OCI-LY7 (cell line): ENCODE measurements at regions not wholly inside any gene's neighbourhood (a gene's known extent, or its start where the extent isn't known, plus 50 kb on each side); places are given as distances from the start of the nearest gene placed in this dataset.

Experiments used
- BruUV-seq: library from RNA; stranded (reverse); fragments of 400-500 nt; replicated peaks from 2 replicates; lab custom pipeline; 2021; lab: Mats Ljungman, UMichigan
- CTCF ChIA-PET: fragments of 300-600 bp; sonication (Branson Sonifier 250); formaldehyde crosslinking; loops from one replicate; lab custom pipeline; 2022; ENCODE audit warnings: antibody characterized with exemption; ENCODE audit not compliant: unreplicated experiment; lab: Charles Lee
- POLR2A ChIA-PET: fragments of 300-600 bp; sonication (Branson Sonifier 250); formaldehyde crosslinking; loops from one replicate; lab custom pipeline; 2022; ENCODE audit warnings: antibody characterized with exemption; lab: Charles Lee
- DNase-seq: peaks from one replicate; pipeline ENCODE4 v3.0.0-alpha.2; 2015; ENCODE audit warnings: low spot score
- H2AFZ ChIP-seq: fragments of 200-600 bp; sonication (generic), shearing (Covaris generic); 2 replicates; pipeline ENCODE4 v1.6.1; 2014; ENCODE audit warnings: mild to moderate bottlenecking, antibody characterized with exemption, low read length, moderate library complexity
- H3K27ac ChIP-seq: fragments of 200-600 bp; sonication (generic); 2 replicates; pipeline ENCODE4 v1.5.1; 2014; ENCODE audit warnings: mixed run types, low read depth, mild to moderate bottlenecking, moderate library complexity, low read length, inconsistent platforms; ENCODE audit not compliant: poor library complexity, severe bottlenecking
- H3K36me3 ChIP-seq: fragments of 200-600 bp; sonication (generic); 2 replicates; pipeline ENCODE4 v1.6.1; 2014; ENCODE audit warnings: mild to moderate bottlenecking, antibody characterized with exemption, low read length, moderate library complexity, mixed read lengths; ENCODE audit not compliant: insufficient read depth
- H3K4me1 ChIP-seq: fragments of 200-600 bp; sonication (generic); 2 replicates; pipeline ENCODE4 v1.5.1; 2014; ENCODE audit warnings: mild to moderate bottlenecking, low read length; ENCODE audit not compliant: insufficient read depth, poor library complexity, severe bottlenecking
- H3K4me2 ChIP-seq: fragments of 200-600 bp; sonication (generic); 2 replicates; pipeline ENCODE4 v1.6.1; 2014; ENCODE audit warnings: mild to moderate bottlenecking, low read length
- H3K4me3 ChIP-seq: fragments of 200-600 bp; sonication (generic); 2 replicates; pipeline ENCODE4 v1.5.1; 2014; ENCODE audit warnings: mild to moderate bottlenecking, low read depth, low read length; ENCODE audit not compliant: poor library complexity, severe bottlenecking
- H3K79me2 ChIP-seq: fragments of 200-600 bp; sonication (generic); 2 replicates; pipeline ENCODE4 v1.6.1; 2016; ENCODE audit warnings: low read depth, mild to moderate bottlenecking, low read length, moderate library complexity, mixed read lengths; ENCODE audit not compliant: insufficient read depth
- H3K9me2 ChIP-seq: fragments of 200-600 bp; sonication (generic); 2 replicates; pipeline ENCODE4 v1.6.1; 2016; ENCODE audit warnings: mild to moderate bottlenecking, low read length, mixed read lengths; ENCODE audit not compliant: insufficient read depth
- H3K9me3 ChIP-seq: fragments of 200-600 bp; sonication (generic); 2 replicates; pipeline ENCODE4 v1.6.1; 2014; ENCODE audit warnings: mild to moderate bottlenecking, mixed run types, low read length, mixed read lengths
- H4K20me1 ChIP-seq: fragments of 200-600 bp; sonication (generic); 2 replicates; pipeline ENCODE4 v1.6.1; 2014; ENCODE audit warnings: mild to moderate bottlenecking, antibody characterized with exemption, low read length, moderate library complexity, mixed read lengths; ENCODE audit not compliant: insufficient read depth
- EZH2phosphoT487 ChIP-seq: fragments of 200-600 bp; sonication (generic); IDR thresholded peaks from 2 replicates; pipeline ENCODE4 v1.6.1; 2018; ENCODE audit warnings: low read depth, borderline replicate concordance, mild to moderate bottlenecking, mixed run types, antibody characterized with exemption, low read length, moderate library complexity, mixed read lengths
- intact Hi-C: fragments of 100-400 bp; cut with micrococcal nuclease; formaldehyde crosslinking; loops from one replicate; pipeline ENCODE4 v1.10.0; 2022; ENCODE audit not compliant: unreplicated experiment
- TF ChIP-seq, protein P1 (sequence below): fragments of 200-600 bp; sonication (generic); conservative IDR thresholded peaks from 2 replicates; pipeline ENCODE4 v1.5.1; 2014; ENCODE audit warnings: mild to moderate bottlenecking, antibody characterized with exemption, low read length, moderate library complexity, mixed read lengths

- H3K4me1 ChIP-seq, result peaks cover 4% of the 10 kb centered on the region
- no peaks in the 10 kb centered on the region for H3K9me3 ChIP-seq
- BruUV-seq, result no TSS peak
- H3K36me3 ChIP-seq, result no peaks in the 10 kb centered on the region
- TF ChIP-seq, protein P1, sequence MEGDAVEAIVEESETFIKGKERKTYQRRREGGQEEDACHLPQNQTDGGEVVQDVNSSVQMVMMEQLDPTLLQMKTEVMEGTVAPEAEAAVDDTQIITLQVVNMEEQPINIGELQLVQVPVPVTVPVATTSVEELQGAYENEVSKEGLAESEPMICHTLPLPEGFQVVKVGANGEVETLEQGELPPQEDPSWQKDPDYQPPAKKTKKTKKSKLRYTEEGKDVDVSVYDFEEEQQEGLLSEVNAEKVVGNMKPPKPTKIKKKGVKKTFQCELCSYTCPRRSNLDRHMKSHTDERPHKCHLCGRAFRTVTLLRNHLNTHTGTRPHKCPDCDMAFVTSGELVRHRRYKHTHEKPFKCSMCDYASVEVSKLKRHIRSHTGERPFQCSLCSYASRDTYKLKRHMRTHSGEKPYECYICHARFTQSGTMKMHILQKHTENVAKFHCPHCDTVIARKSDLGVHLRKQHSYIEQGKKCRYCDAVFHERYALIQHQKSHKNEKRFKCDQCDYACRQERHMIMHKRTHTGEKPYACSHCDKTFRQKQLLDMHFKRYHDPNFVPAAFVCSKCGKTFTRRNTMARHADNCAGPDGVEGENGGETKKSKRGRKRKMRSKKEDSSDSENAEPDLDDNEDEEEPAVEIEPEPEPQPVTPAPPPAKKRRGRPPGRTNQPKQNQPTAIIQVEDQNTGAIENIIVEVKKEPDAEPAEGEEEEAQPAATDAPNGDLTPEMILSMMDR, result no peak
- TF ChIP-seq EZH2phosphoT487, result no peak
- H3K4me3 ChIP-seq, result no peak overlapping the region
- H3K4me2 ChIP-seq, result no peak overlapping the region
- DNase-seq, result no peak
- H3K27ac ChIP-seq, result no peak overlapping the region
- intact Hi-C loops, result no loop called here
- H4K20me1 ChIP-seq, result no peaks in the 10 kb centered on the region
- ChIA-PET POLR2A (no interaction called here), CTCF (no interaction called here)
- H3K9me2 ChIP-seq, result no peaks in the 10 kb centered on the region
- H3K79me2 ChIP-seq, result no peaks in the 10 kb centered on the region
- no peak overlapping the region for H2AFZ ChIP-seq
Observed at GRCh38 chr3:106018929-106019550, 150.2 kb upstream of the CBLB start.

GRCh38 chr3:106022913-106023312 lies 154.1 kb upstream of the CBLB start:
- Histone ChIP-seq H3K4me1 (no peaks in the 10 kb centered on the region), H3K27ac (no peak overlapping the region), H3K4me3 (no peak overlapping the region), H3K79me2 (no peaks in the 10 kb centered on the region), H3K9me2 (no peaks in the 10 kb centered on the region), H3K9me3 (no peaks in the 10 kb centered on the region), H2AFZ (no peak overlapping the region), H3K36me3 (no peaks in the 10 kb centered on the region), H4K20me1 (no peaks in the 10 kb centered on the region), H3K4me2 (no peak overlapping the region)
- CTCF ChIA-PET, result no interaction called here
- intact Hi-C loops, result no loop called here
- TF ChIP-seq, protein P1, result no peak
- TF ChIP-seq EZH2phosphoT487, result no peak
- DNase-seq, result no peak
- POLR2A ChIA-PET, result interaction anchor here (0.6 to 3.2 kb wide), 5 partner anchors 11 to 39 kb away, joined by 3 to 10 read pairs (median 5); no protein-coding TSS in a partner anchor
- BruUV-seq, result no TSS peak

DNA sequence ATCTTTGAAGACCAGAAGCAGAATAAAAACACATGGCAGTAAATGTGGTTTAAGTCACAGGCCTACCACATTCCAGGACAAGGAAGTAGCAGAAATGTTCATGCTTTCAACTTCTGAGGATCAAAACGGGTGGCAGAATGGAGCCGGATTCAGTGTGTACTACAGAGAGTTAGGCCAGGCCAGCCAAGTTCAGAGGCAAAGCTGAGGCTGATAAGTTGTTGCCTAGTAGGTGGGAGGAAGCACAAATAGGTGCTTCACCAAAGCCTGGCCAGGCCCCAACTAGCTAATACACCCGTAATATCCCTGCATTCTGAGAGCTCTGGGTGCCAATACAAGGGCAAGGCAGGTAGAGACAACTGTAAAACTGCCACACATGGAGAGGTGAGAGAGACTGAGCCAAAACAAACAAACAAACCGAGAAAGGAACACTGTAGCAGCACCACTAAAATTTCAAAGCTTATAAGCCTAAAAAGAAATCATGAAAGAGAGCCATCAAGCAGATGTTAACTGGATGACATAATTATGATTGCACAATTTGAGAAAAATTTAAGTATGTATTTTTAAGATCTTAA lies 156.4 kb upstream of the CBLB start:
- DNase-seq, result no peak
- Histone ChIP-seq H3K9me3 (no peaks in the 10 kb centered on the region), H3K79me2 (no peaks in the 10 kb centered on the region), H3K4me3 (no peak overlapping the region), H3K36me3 (no peaks in the 10 kb centered on the region), H3K27ac (no peak overlapping the region), H3K4me1 (no peaks in the 10 kb centered on the region), H3K4me2 (no peak overlapping the region), H3K9me2 (no peaks in the 10 kb centered on the region), H4K20me1 (no peaks in the 10 kb centered on the region), H2AFZ (no peak overlapping the region)
- ChIA-PET POLR2A (interaction anchor here (0.5 to 1.8 kb wide), 5 partner anchors 10 to 185 kb away, joined by 3 to 5 read pairs (median 3); no protein-coding TSS in a partner anchor), CTCF (no interaction called here)
- BruUV-seq, result no TSS peak
- intact Hi-C loops, result no loop called here
- TF ChIP-seq EZH2phosphoT487, result no peak
- TF ChIP-seq, protein P1, result no peak
